ENCODE measurements at regions not wholly inside any gene's neighbourhood (a gene's known extent, or its start where the extent isn't known, plus 50 kb on each side); places are given as distances from the start of the nearest gene placed in this dataset. TPM values are rescaled to one million over a fixed set of nuclear protein-coding genes. Genes with fewer than 3 reads are reported as not detected.

Small RNA genes lying in the stretch of these regions (small RNA-seq; reads per million reads assigned to genes)
- not detected for gene RN7SL221P (ENCODE audit: insufficient read length, low read depth)

Measured in AG04450 (cell line).